Stimulated activated CD4-positive, alpha-beta T cell treated with anti-CD3 and anti-CD28 coated beads, Interleukin-1b, Interleukin-23, amount 100 ng/mL, for 48 hours (primary cell): ENCODE measurements at regions not wholly inside any gene's neighbourhood (a gene's known extent, or its start where the extent isn't known, plus 50 kb on each side); places are given as distances from the start of the nearest gene placed in this dataset.

Source experiments
- DNase-seq: peaks from one replicate; pipeline ENCODE4 v3.0.0-alpha.2; 2020

DNA sequence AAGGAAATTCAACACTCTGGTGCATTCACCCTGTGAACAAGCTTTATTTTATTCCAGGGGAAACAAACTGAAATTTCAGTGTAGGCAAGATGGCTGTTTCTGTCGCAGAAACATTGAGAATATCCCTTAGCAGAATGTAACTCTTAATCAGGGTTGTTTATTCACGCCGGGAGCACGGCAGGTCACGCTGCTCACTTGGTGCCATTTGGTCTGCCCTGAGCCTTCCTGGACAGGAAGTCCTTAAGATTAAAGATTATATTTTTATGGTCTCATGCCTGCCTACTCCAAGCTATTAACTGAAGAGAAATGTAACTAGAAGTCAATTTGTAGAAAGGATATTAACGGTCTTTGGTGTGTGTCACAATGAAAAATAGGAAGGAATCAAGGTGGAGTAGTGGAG is 185.3 kb upstream of the ARGLU1 start:
- DNase-seq: no peak

DNA sequence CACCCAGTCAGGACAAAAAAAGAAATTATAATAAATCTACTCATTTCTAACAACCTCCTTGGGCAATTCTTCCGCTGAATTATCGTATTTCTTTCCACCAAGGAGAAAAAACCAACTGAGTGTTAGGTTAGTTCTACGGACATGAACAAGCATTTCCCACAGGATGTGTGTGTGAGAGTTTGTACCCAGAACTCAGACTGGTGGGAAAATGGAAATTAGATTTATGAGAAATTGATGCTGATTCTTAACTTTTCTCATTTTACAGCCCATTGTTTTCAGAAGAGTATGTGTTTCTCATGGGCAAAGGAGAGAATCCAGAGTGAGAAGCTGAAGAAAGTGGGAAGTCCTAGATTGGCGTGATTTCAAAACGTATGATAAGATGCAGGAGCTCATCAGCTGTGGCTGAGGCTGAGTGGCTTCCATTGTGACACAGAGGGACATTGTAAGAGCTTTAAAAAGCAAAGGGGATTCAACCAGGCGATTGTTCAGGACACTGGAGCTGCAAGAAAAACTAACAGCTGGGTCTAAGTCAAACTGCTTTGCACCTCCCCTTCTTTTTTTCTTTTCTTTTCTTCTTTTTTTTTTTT is 184.7 kb upstream of the ARGLU1 start:
- no peak for DNase-seq

DNA sequence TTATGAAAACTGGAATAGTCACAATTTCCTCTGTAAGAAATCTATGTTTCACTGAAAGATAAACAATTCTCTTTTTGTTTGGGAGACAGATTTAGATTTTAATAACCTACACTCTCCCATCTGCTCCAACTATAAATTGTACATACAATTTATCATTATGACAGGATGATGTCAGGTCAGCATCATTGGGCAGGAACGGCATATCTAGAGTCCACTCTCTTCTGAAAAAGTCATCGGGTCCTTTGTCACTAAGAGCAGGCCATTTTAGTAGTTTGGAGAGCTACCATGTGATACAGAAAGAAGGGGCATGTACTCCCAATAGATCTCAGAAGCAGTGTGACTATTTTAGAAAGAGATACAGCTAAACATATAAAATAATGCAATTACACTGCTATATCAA is 180.8 kb upstream of the ARGLU1 start:
- DNase-seq: no peak

DNA sequence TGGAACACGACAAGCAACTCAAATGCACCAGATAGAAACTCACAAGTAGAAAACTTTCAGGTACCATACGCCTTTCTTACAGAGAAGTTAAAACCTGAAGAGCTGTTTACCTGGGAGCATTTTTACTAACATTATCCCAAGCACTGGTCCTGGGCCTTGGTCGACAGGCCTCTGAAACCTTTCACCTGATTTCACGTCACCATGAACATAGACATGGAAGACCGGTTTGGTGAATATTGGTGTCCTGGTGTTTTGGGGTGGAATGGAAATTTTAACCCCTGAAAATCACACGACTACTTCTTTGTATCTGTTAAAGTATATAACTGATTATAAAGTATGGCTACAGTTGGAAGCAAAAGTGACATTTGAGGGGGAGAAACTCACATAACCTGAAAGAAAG is 176.6 kb upstream of the ARGLU1 start:
- no peak for DNase-seq

DNA sequence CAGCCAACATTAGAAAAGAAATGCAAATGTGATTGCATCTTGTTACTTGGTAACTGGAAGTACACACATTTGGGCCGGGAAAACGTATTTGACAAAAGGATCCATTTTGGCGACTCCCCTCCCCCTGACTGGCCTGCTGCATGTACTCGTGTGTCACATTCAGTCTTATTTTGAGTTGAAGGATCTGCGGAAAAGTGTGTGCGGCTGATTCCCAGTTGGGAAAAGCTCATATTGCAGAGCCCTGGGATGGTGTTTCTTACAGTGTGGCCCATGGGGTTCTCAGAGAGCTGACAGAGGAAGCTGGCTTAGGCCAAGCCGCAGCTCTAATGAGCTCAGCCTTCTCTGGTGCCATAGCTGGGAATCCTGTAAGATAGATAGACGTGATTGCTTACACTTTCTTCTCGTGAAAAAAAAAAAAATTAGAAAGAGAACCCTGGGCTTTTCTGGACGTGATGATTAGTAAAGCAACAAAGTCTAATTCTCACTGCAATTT is 170.3 kb upstream of the ARGLU1 start:
- DNase-seq: no peak

DNA sequence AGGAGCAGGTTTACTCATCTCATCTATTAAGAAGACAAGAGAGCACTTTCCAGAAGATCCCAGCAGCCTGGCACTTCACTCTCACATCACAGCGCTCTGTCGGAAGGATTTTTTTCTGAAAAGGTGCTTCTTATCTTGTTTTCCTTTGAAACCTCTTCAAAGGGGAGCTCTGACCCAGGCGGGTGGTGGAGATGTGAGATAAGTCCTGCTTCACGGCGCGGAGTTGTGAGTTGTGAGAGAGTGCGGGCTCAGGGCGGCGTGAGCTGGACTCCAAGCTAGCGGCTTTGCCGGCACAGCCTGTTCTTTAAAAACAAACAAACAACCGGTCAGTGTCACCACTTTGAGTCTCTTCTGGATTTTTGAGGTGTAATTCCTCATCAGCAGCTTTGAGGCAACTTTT is 169.0 kb upstream of the ARGLU1 start:
- DNase-seq: no peak

DNA sequence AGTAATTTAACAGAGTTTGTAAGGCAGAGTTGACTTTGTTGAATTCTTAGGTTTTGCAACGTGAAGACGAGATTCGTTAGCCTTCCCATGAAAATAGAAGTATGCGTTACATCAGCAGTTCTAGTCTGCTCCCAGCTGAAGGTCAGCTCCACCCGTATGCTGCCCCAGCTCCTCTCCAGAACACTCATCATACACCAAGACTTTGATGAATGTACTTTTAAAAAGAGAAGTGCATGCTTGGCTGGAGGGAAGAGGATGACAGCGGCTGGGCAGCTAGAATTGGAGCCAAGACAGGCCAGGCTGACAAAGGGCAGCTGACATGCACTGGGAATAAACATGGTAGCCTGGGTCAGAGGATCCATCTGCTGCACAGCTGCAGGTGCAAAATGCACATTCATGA is 166.3 kb upstream of the ARGLU1 start:
- no peak for DNase-seq

DNA sequence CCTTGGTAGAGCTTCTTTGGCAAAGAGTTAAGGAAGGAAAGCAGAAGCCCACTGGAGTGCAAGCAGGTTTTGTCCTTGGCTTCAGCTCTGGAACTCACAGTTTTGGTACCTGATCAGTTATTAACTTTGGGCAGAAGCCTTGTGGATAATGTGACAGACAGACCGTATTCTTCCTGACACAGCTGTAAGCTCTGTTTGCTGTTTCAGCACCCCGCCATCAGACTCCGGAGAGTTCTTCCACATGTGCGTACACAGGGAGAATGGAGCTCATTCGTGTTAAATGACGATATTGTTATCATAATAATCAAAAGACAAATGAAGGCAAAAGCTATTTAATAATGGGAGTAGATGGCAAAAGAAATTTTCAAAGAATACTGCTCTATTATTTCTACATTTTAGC is 155.1 kb upstream of the ARGLU1 start:
- no peak for DNase-seq

DNA sequence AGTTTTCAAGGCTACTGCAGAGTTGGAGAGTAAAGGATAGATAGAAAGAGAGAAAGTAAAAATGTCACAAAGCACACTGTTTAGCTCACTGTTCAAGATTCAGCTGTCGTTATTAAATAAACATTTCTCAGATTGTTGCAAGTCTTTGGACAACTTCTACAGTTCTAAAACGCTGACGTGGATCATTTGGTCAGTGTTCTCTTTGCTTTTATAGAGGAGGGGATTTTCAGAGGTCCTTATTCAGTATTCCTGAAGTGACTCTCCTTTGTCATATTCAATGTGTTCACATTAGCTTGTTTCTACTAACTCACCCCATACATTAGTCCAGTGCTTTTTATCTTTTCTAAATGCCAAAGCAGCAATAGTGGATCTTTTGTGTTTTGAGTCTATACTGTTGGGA is 154.7 kb upstream of the ARGLU1 start:
- DNase-seq: no peak

DNA sequence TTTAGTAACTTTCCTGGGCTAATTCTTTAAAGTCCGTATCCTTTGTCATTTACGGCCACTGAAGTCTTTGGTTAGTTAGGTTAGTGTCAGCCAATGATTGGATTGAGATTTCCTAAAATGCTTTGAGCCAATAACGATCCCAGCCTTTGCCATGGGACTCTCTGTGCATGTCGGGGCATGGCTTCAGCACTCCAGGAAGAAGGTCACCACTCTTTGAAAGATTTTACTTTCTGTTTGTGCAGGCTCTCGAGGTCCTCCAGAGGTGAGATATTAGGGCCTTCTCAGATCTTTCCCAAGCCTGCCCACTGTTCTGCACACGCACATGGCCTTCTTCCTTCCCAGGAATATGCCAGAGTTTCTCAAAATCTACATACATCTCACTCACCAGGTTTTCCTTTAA is 153.7 kb upstream of the ARGLU1 start:
- DNase-seq: no peak

DNA sequence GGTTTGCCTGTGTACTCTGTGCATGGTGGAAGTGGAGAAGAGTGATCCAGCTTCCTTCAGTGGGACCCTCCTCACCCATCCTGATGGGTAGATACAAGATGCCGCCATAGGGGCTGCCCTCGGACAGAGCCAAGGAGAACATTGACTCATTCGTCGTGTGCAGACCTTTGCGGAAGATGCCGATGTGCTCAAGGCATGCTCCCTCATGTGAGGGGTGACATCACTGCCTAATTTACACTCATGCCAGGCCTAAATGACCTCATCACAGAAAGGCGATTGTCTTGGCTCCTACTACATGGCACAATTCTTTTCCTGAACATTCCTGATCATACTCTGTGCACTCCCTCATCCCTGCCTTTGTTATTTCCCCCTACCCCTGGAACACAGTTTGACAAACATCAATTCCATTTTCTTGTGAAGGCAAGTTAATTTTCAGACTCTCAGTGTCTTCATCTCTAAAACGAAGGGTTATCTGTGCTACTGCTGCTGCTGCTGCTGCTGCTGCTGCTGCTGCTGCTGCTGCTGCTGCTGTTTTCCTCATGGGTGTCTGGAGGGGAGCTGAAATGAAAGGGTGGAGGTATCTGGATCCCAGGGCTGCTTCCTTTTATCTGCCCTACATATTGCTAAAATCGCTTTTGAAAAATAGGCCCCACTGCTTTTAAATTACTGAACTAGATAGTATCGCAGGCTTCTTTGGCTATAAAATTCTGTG is 146.5 kb upstream of the ARGLU1 start:
- DNase-seq: no peak

DNA sequence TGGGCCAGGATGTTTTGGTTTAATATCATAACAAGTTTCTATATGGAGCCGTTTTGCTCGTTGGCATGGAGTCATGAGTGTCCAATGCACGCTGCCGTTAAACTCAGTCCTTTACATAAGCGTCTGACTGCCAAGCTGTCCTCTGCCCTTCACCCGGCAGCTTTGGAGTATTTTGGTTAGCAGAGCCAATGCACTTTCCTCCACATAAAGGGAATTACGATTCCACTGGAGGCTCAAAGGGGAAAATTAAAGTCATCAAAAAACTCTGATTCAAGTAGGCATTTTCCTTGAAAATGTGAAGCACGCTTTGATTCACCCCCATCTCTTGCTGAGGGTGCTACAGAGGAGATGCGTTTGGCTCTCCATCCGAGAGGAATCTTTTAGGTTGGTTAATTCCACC is 144.4 kb upstream of the ARGLU1 start:
- no peak for DNase-seq

DNA sequence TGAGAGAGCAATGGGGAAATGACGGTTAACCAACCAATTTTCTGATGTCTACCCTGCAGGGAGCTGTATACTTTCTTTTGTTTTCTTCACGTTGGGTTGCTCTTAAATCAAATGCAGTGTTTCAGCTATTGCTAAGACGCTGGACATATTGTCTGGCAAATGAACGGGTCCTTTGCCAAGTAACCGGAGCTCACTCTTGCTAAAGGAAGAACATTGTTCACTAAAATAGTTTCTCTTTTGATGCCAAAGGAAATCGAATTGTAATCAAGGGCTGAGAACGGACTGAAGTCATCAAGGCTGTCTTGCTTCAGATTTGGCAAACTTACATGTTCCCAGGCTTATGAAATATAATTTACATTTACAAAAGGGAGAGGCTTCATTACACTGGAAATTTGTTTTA is 142.3 kb upstream of the ARGLU1 start:
- no peak for DNase-seq

DNA sequence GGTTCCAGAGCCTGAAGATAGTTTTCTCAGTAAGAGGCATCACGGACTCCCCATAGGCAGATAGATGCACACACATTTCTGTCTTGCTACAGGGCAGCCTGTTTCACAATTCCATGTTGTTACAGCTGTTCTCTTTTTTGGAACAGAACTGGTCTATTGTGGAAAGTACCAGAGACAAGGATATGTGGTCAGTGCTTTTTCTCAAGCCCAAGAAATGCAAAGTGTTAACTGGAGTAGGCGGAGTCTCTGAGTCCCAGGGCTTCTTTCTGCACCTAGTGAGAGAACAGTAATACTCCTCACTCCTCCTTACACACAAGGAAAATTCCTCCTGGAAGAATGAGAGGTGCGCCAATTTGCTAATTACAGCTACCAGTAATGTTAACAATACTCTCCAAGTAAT is 141.6 kb upstream of the ARGLU1 start:
- no peak for DNase-seq

DNA sequence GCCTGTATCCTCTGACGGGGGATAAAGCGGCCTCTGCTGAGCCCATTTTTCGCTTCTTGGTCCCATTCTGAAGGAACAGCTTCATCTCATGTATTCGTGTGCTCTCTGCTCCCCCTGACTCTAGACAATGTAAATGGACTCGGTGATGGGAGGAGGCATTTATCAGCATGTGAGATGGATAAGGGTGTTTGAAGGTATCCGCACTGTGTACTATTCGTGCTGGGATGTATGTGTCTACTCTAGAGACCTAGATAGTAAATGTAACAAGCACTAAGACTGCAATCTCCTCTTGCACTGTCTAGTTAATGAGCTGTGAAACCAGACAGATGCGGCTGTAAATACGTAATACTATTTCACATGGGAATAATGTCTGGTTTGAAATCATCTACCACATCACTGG is 134.6 kb upstream of the ARGLU1 start:
- no peak for DNase-seq

DNA sequence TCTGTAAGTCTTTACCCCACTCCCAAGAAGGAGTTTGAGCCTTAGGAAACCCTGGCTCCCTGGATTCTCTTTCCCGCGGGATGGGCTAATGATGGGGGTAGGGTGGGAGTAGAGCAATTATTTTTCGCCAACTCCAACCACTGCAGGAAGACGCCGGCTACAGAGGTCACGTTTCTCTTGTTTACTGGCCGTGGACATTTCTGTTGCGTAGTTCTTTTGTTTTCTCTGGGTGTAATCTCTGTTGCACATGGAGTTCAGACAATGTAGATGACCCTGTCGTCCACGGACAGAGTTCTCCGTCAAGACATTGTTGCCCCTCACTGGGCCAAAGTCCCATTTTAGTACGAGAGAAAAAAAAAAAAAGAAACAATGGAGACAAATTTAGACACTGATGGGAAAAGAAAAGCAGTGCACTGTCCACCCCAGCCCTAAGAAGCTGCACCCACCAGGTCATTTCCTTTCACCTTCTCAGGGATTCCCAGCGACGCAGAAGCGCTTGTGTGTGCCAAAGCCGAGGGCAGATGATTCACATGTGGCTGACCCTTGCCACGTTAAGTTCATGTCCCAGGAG is 133.9 kb upstream of the ARGLU1 start:
- no peak for DNase-seq

DNA sequence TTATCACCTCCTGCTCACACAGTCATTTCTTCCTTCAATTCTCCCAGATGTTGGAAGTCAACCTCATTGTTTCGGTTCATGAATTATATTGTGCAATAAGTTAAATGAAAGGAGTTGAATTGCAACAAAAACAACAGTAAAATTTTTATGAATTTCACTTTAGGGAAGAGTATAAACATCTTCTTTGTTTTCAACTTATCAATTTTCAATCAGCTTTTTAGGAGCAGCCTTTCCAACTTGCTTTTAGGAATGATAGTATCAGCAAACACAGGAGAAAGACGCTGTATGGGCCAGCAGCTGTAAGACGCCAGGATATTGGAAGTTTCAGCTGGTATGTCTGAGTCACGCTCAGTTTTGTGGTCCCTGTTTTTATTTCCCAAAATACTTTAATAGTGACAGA is 132.5 kb upstream of the ARGLU1 start:
- DNase-seq: no peak

DNA sequence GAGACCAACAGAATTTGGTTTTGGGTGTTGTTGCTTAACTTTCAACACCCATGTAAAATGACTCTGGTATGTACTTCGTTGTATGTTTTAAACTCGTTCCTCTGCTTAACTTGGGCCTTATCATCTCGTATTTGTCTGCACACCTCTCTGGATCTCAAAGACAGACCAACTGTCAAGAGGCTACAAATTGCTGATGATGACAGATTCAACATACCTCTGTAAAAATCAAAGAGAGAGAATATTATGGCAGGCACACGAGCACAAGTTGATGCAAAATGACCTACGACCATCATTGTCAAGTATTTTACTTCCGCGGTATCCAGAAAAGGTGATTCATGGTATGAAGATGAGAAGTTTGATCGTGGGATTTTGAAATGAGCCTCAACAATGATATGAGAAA is 132.1 kb upstream of the ARGLU1 start:
- no peak for DNase-seq

DNA sequence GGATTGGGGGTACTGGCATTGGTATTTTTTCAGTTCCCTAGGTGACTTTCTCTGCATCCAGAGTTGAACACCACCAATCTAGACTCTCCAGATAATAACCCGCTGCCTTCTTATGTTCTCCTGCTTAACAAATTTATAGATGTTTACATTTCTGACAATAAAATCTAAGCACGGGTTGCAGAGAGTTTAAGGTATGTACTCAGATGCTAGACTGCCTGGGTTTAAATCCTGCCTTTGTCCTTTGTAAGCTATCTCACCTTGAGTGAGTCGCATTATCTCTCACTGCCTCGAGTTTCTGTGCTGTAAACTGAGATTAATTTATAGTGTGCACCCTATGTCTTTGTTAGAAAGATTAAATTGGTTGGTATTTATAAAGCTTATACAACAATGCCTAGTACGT is 131.4 kb upstream of the ARGLU1 start:
- no peak for DNase-seq

DNA sequence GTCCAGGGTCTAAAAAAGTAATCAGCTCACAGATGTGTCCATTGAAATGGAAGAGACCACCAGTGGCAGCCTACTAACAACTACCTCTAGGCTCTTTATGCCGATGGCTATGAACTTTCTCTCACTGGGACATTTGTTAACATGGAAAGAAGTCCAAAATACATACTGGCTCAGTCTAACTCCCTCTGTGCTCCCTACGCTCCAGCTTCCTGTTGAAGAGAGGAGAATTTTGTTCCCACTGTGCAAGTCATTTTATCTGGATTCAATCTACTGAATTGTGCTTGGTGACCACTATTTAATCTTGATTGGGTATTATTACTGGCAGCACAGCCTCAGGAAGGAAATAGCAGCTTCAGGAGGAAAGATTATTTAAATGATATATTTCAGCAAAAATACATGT is 128.8 kb upstream of the ARGLU1 start:
- no peak for DNase-seq

DNA sequence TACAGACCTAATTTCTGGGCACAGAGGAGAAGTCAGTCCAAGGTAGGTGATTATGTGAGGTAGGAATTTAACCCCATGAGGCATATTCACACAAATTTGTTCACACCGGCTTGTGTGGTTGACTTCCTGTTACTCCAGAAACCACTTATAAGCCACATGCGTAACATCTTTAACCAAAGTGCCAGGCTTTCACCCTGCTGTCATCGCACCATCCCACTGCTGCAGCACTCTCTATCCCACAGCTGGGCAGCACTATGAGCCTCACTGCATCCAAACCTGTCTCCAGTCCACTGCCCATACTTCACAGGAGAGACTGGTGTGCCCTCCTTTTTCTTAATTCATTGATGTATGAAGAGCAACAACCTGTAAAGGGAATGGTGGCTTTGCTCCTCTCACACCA is 128.2 kb upstream of the ARGLU1 start:
- DNase-seq: no peak

DNA sequence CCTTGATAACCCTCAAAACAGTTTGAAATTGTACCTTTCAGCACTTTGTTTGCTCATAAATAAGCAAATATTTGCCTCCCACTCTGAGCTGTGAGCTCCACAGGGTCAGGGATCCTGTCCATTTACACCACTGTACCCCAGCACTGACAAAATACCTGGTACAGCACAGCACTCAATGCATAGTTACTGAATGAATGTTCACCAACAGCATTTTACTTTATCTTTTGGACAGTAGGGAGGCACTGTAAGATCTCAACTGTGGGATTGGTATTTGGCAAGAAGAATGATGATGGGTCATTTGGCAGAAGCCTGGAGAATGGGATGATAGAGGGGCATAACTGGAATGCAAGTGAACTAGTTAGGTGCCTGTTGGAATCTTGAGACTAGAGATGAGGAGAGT is 127.2 kb upstream of the ARGLU1 start:
- DNase-seq: no peak

DNA sequence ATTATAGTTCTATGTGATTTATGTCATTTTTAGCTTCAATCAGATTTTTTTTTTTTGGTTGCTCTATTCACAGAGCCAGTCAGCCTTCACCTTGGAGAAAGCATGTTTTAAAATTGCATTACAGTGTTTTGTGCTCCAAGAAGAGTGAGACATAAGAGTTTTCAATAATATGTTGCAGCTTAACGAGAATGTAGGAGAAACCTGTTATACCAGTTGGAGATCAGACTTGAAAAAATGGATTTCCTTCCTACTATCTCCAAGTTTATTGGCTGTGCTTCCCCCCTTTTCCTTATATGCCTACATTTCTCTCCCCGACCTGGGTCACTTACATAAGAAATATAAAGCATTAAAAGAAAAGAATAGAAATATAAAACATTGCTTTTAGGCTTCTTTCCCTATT is 123.9 kb upstream of the ARGLU1 start:
- no peak for DNase-seq

DNA sequence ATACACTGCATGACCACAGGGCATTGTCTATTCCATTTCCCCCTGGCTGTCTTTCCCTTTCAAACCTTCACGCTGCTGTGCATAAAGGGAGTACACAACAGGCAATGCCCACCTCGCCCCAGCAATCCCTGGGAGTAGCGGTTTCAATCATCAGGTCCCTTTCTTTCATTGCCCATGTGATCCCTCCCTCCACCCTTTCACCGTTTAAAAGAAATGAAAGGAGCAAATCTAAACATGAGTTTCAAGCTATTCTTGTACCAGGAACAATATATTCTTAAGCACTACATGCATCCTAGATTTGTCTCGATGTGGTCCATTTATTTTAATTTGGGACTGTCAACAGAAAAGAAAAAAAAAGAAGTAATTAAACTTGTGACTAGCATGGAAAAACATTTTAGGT is 123.4 kb upstream of the ARGLU1 start:
- no peak for DNase-seq

DNA sequence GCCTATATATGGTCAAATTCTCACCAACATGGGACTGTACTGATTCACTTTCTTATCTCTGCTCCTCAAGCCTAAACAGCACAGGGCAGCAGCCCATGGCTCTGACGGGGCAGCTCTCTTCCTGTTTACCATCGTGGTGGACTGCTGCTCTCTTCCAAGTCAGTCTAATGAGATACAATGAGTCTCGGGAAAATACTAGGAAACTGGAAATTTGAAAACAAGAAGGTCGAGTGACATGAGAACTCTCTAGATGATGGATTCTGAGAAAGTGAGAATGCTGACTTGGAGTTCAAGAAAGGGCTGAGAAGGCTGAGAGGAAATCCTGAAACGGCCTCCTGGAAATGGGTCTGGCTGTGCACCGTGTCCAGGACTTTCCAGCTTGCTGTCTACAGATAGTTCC is 122.8 kb upstream of the ARGLU1 start:
- no peak for DNase-seq
